HG03565 (cell line): ENCODE measurements at regions not wholly inside any gene's neighbourhood (a gene's known extent, or its start where the extent isn't known, plus 50 kb on each side); places are given as distances from the start of the nearest gene placed in this dataset.

Source experiments
- ATAC-seq: cut with Tn5 transposase; IDR thresholded peaks from one replicate; pipeline ENCODE4 v1.9.1; 2021; ENCODE audit warnings: mild to moderate bottlenecking, moderate library complexity; ENCODE audit not compliant: unreplicated experiment

- no peak for ATAC-seq
Observed at GRCh38 chr3:78398401-78398800, 1358.5 kb downstream of the ROBO2 start.

GRCh38 chr3:78402720-78403119 is 1362.8 kb downstream of the ROBO2 start:
- no peak for ATAC-seq

- ATAC-seq = no peak
Observed at GRCh38 chr3:78405745-78406144, 1362.1 kb downstream of the ROBO1 start.

GRCh38 chr3:78406396-78406795 is 1361.4 kb downstream of the ROBO1 start:
- no peak for ATAC-seq

- no peak for ATAC-seq
Observed at GRCh38 chr3:78410077-78410476, 1357.7 kb downstream of the ROBO1 start.

- ATAC-seq = no peak
Observed at GRCh38 chr3:78414261-78414660, 1353.5 kb downstream of the ROBO1 start.

- no peak for ATAC-seq
Observed at GRCh38 chr3:78420611-78421010, 1347.2 kb downstream of the ROBO1 start.

GRCh38 chr3:78421247-78421966 is 1346.4 kb downstream of the ROBO1 start:
- no peak for ATAC-seq

GRCh38 chr3:78424656-78425055 is 1343.1 kb downstream of the ROBO1 start:
- no peak for ATAC-seq

GRCh38 chr3:78426454-78426853 is 1341.3 kb downstream of the ROBO1 start:
- ATAC-seq = no peak

GRCh38 chr3:78427303-78427702 is 1340.5 kb downstream of the ROBO1 start:
- no peak for ATAC-seq

GRCh38 chr3:78430741-78431140 is 1337.1 kb downstream of the ROBO1 start:
- ATAC-seq = no peak

GRCh38 chr3:78434801-78435200 is 1333.0 kb downstream of the ROBO1 start:
- no peak for ATAC-seq

- no peak for ATAC-seq
Observed at GRCh38 chr3:78455166-78455565, 1312.6 kb downstream of the ROBO1 start.

GRCh38 chr3:78455712-78456433 is 1311.9 kb downstream of the ROBO1 start:
- ATAC-seq = no peak

GRCh38 chr3:78459796-78460195 is 1308.0 kb downstream of the ROBO1 start:
- no peak for ATAC-seq

- no peak for ATAC-seq
Observed at GRCh38 chr3:78462021-78462420, 1305.8 kb downstream of the ROBO1 start.

- no peak for ATAC-seq
Observed at GRCh38 chr3:78476076-78476475, 1291.7 kb downstream of the ROBO1 start.

- no peak for ATAC-seq
Observed at GRCh38 chr3:78481050-78481449, 1286.7 kb downstream of the ROBO1 start.

GRCh38 chr3:78483090-78483489 is 1284.7 kb downstream of the ROBO1 start:
- no peak for ATAC-seq

GRCh38 chr3:78494851-78495250 is 1272.9 kb downstream of the ROBO1 start:
- no peak for ATAC-seq

GRCh38 chr3:78495301-78495700 is 1272.5 kb downstream of the ROBO1 start:
- ATAC-seq = no peak
